SK-N-SH treated with all-trans-retinoic acid at 6 μM for 48 hours (cell line): ENCODE measurements at regions not wholly inside any gene's neighbourhood (a gene's known extent, or its start where the extent isn't known, plus 50 kb on each side); places are given as distances from the start of the nearest gene placed in this dataset.

Source experiments
- ATAC-seq: fragments of 200-7000 bp; cut with Tn5 transposase; 3 replicates; pipeline ENCODE4 v1.9.1; 2020; ENCODE audit warnings: mild to moderate bottlenecking, moderate library complexity
- ARNTL ChIP-seq: fragments of 450-650 bp; formaldehyde crosslinking; IDR thresholded peaks from 2 replicates; pipeline ENCODE4 v1.5.0; 2020; ENCODE audit warnings: low read depth, mild to moderate bottlenecking, moderate library complexity, borderline replicate concordance
- BACH2 ChIP-seq: fragments of 250-450 bp; sonication (Bioruptor Pico); IDR thresholded peaks from 2 replicates; pipeline ENCODE4 v1.9.0; 2021; ENCODE audit warnings: mild to moderate bottlenecking, borderline replicate concordance
- CREB5 ChIP-seq: fragments of 250-450 bp; sonication (Bioruptor Pico); IDR thresholded peaks from 2 replicates; pipeline ENCODE4 v1.5.1; 2020; ENCODE audit warnings: low read depth, mild to moderate bottlenecking, moderate library complexity
- CSDC2 ChIP-seq: fragments of 250-450 bp; sonication (Bioruptor Pico); IDR thresholded peaks from 2 replicates; pipeline ENCODE4 v1.5.0; 2020; ENCODE audit warnings: mild to moderate bottlenecking, moderate library complexity
- CSRNP3 ChIP-seq: fragments of 250-450 bp; sonication (Bioruptor Pico); IDR thresholded peaks from 2 replicates; pipeline ENCODE4 v1.5.1; 2021; ENCODE audit warnings: mild to moderate bottlenecking, moderate library complexity
- ESRRG ChIP-seq: fragments of 250-450 bp; sonication (Bioruptor Pico); IDR thresholded peaks from 2 replicates; pipeline ENCODE4 v1.6.1; 2021; ENCODE audit warnings: mild to moderate bottlenecking
- GLIS3 ChIP-seq: fragments of 250-450 bp; sonication (Bioruptor Pico); IDR thresholded peaks from 2 replicates; pipeline ENCODE4 v1.5.0; 2020; ENCODE audit warnings: mild to moderate bottlenecking, moderate library complexity
- ISL1 ChIP-seq: fragments of 250-450 bp; sonication (Bioruptor Pico); IDR thresholded peaks from 2 replicates; pipeline ENCODE4 v2.1.2; 2022; ENCODE audit warnings: mild to moderate bottlenecking, moderate library complexity
- PATZ1 ChIP-seq: fragments of 250-450 bp; sonication (Bioruptor Pico); IDR thresholded peaks from 2 replicates; pipeline ENCODE4 v1.8.0; 2020; ENCODE audit warnings: mild to moderate bottlenecking, moderate library complexity, borderline replicate concordance
- POU6F1 ChIP-seq: fragments of 250-450 bp; sonication (Bioruptor Pico); IDR thresholded peaks from 2 replicates; pipeline ENCODE4 v1.8.0; 2021; ENCODE audit warnings: low read depth, mild to moderate bottlenecking, moderate library complexity, borderline replicate concordance
- PPARA ChIP-seq: fragments of 250-450 bp; sonication (Bioruptor Pico); IDR thresholded peaks from 2 replicates; pipeline ENCODE4 v1.5.0; 2020; ENCODE audit warnings: mild to moderate bottlenecking, borderline replicate concordance
- RARB ChIP-seq: fragments of 250-450 bp; sonication (Bioruptor Pico); IDR thresholded peaks from 2 replicates; pipeline ENCODE4 v1.8.0; 2021; ENCODE audit warnings: mild to moderate bottlenecking, moderate library complexity
- SNAI2 ChIP-seq: fragments of 250-450 bp; sonication (Bioruptor Pico); IDR thresholded peaks from 2 replicates; pipeline ENCODE4 v1.5.0; 2020; ENCODE audit warnings: mild to moderate bottlenecking, moderate library complexity
- TCF4 ChIP-seq: fragments of 250-450 bp; sonication (Bioruptor Pico); IDR thresholded peaks from 2 replicates; pipeline ENCODE4 v1.8.0; 2021; ENCODE audit warnings: mild to moderate bottlenecking, moderate library complexity, borderline replicate concordance
- TOX ChIP-seq: fragments of 250-450 bp; sonication (Bioruptor Pico); IDR thresholded peaks from 2 replicates; pipeline ENCODE4 v1.8.0; 2021; ENCODE audit warnings: mild to moderate bottlenecking, moderate library complexity, borderline replicate concordance
- TSHZ2 ChIP-seq: fragments of 250-450 bp; sonication (Bioruptor Pico); IDR thresholded peaks from 2 replicates; pipeline ENCODE4 v1.5.0; 2020; ENCODE audit warnings: mild to moderate bottlenecking, moderate library complexity
- ZC3H10 ChIP-seq: fragments of 250-450 bp; sonication (Bioruptor Pico); IDR thresholded peaks from 2 replicates; pipeline ENCODE4 v1.5.1; 2021; ENCODE audit warnings: mild to moderate bottlenecking, moderate library complexity
- ZFP3 ChIP-seq: fragments of 250-450 bp; sonication (Bioruptor Pico); IDR thresholded peaks from 2 replicates; pipeline ENCODE4 v1.5.0; 2020; ENCODE audit warnings: mild to moderate bottlenecking, moderate library complexity
- ZFP30 ChIP-seq: fragments of 450-650 bp; formaldehyde crosslinking; IDR thresholded peaks from 2 replicates; pipeline ENCODE4 v1.5.0; 2022; ENCODE audit warnings: mild to moderate bottlenecking, moderate library complexity
- ZNF565 ChIP-seq: fragments of 450-650 bp; formaldehyde crosslinking; conservative IDR thresholded peaks from 2 replicates; pipeline ENCODE4 v1.5.0; 2020; ENCODE audit warnings: low read depth, mild to moderate bottlenecking, moderate library complexity
- ZNF70 ChIP-seq: fragments of 450-650 bp; formaldehyde crosslinking; IDR thresholded peaks from 2 replicates; pipeline ENCODE4 v1.5.0; 2020; ENCODE audit warnings: mild to moderate bottlenecking, moderate library complexity
- ZNF8 ChIP-seq: fragments of 450-650 bp; formaldehyde crosslinking; IDR thresholded peaks from 2 replicates; pipeline ENCODE4 v1.5.0; 2020; ENCODE audit warnings: mild to moderate bottlenecking, moderate library complexity

- no peak; the same call in 2 of the 3 replicates for ATAC-seq
- TF ChIP-seq ZNF565 (CRISPR knock-in tag) = no peak
- no peak for TF ChIP-seq ZFP30 (CRISPR knock-in tag)
- no peak for TF ChIP-seq ARNTL
- TF ChIP-seq TOX (CRISPR knock-in tag) = no peak
- no peak for TF ChIP-seq PPARA (CRISPR knock-in tag)
- no peak for TF ChIP-seq POU6F1
- TF ChIP-seq CSRNP3 = no peak
- no peak for TF ChIP-seq CREB5
- no peak for TF ChIP-seq BACH2
- no peak for TF ChIP-seq ZFP3 (CRISPR knock-in tag)
- TF ChIP-seq ISL1 = no peak
- no peak for TF ChIP-seq CSDC2 (CRISPR knock-in tag)
- no peak for TF ChIP-seq ZNF8
- no peak for TF ChIP-seq ZC3H10 (CRISPR knock-in tag)
- TF ChIP-seq ZNF70 (CRISPR knock-in tag) = no peak
- TF ChIP-seq TSHZ2 (CRISPR knock-in tag) = no peak
Observed at GRCh38 chr5:91219091-91219802, 163.9 kb downstream of the ARRDC3 start.

- ATAC-seq = no peak
- TF ChIP-seq ESRRG (CRISPR knock-in tag) (no peak), ZNF70 (CRISPR knock-in tag) (no peak), ISL1 (no peak)
Observed at GRCh38 chr5:91217859-91218258, 165.3 kb downstream of the ARRDC3 start.

GRCh38 chr5:91214571-91214970 is 168.5 kb downstream of the ARRDC3 start:
- TF ChIP-seq ZFP3 (CRISPR knock-in tag) (no peak), ARNTL (no peak), RARB (no peak), BACH2 (no peak), CSRNP3 (no peak), ISL1 (no peak), GLIS3 (CRISPR knock-in tag) (no peak), TOX (CRISPR knock-in tag) (no peak), PATZ1 (CRISPR knock-in tag) (no peak), TSHZ2 (CRISPR knock-in tag) (no peak), ZNF70 (CRISPR knock-in tag) (no peak), ZFP30 (CRISPR knock-in tag) (no peak), SNAI2 (CRISPR knock-in tag) (no peak), ESRRG (CRISPR knock-in tag) (no peak), ZNF8 (no peak), ZC3H10 (CRISPR knock-in tag) (no peak), TCF4 (CRISPR knock-in tag) (no peak)
- TF ChIP-seq, all 23 proteins: peak for 0
- ATAC-seq = no peak
